ENCODE measurements at regions not wholly inside any gene's neighbourhood (a gene's known extent, or its start where the extent isn't known, plus 50 kb on each side); places are given as distances from the start of the nearest gene placed in this dataset.

DNA sequence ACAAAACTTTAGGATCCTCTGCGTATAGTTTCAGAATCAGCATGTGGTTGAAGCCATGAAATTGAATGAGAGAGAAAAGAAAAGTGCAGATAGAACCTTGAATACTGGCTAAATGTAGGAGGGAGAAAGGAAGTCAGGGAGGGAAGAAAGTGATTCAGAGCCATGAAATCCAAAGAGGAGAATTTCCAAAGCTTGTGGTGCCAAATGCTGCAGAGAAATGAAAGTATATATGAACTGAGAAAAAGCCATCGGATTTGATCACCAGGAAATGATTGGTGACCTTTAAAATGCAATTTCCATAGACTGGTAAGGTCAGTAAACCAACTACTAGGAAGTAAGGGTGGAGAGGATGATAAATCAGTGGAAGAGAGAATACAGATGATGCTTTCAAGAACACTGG, 142.3 kb downstream of the TFAP2A start:
- TF ChIP-seq, protein P1, sequence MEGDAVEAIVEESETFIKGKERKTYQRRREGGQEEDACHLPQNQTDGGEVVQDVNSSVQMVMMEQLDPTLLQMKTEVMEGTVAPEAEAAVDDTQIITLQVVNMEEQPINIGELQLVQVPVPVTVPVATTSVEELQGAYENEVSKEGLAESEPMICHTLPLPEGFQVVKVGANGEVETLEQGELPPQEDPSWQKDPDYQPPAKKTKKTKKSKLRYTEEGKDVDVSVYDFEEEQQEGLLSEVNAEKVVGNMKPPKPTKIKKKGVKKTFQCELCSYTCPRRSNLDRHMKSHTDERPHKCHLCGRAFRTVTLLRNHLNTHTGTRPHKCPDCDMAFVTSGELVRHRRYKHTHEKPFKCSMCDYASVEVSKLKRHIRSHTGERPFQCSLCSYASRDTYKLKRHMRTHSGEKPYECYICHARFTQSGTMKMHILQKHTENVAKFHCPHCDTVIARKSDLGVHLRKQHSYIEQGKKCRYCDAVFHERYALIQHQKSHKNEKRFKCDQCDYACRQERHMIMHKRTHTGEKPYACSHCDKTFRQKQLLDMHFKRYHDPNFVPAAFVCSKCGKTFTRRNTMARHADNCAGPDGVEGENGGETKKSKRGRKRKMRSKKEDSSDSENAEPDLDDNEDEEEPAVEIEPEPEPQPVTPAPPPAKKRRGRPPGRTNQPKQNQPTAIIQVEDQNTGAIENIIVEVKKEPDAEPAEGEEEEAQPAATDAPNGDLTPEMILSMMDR (IDR thresholded peaks at IDR 0.05), result no peak
- no peak for TF ChIP-seq POLR2AphosphoS5 (IDR thresholded peaks at IDR 0.05; ENCODE audit: insufficient read depth in 1 of 2, low read depth in 1 of 2)

Measured in vagina (tissue), 2 donors.